ENCODE measurements at regions not wholly inside any gene's neighbourhood (a gene's known extent, or its start where the extent isn't known, plus 50 kb on each side); places are given as distances from the start of the nearest gene placed in this dataset.

- Histone ChIP-seq H3K4me1 (ENCODE audit: control insufficient read depth, insufficient read depth, low read length) (no peaks in the 10 kb centered on the region), H3K27ac (ENCODE audit: extremely low read depth, low read depth, low read length) (no peak overlapping the region), H3K9me3 (ENCODE audit: control insufficient read depth, insufficient read depth, low read depth, low read length) (no peaks in the 10 kb centered on the region), H3K4me3 (ENCODE audit: low read depth, low read length) (no peak overlapping the region), H3K36me3 (ENCODE audit: control insufficient read depth in 2 of 2, insufficient read depth in 1 of 2, low read length in 2 of 2) (no peaks in the 10 kb centered on the region)
- ChIA-PET POLR2A (no interaction called here), CTCF (interaction anchor here (0.7 kb wide), 1 partner anchor 9 kb away, joined by 3 read pairs; no protein-coding TSS in a partner anchor)
- TF ChIP-seq ZSCAN30 (tag by site-specific recombination; IDR thresholded peaks at IDR 0.05) (no peak), ZNF626 (tag by site-specific recombination; IDR thresholded peaks at IDR 0.05) (no peak), WT1 (tag by site-specific recombination; IDR thresholded peaks at IDR 0.05) (no peak), ZNF16 (tag by site-specific recombination; IDR thresholded peaks at IDR 0.05; ENCODE audit: low read depth) (no peak), ZNF747 (tag by site-specific recombination; IDR thresholded peaks at IDR 0.05) (no peak), ZBTB44 (tag by site-specific recombination; IDR thresholded peaks at IDR 0.05) (no peak), KLF8 (tag by site-specific recombination; IDR thresholded peaks at IDR 0.05) (no peak), ZNF544 (tag by site-specific recombination; IDR thresholded peaks at IDR 0.05) (no peak), KLF17 (tag by site-specific recombination; IDR thresholded peaks at IDR 0.05) (no peak), ZSCAN18 (tag by site-specific recombination; IDR thresholded peaks at IDR 0.05) (no peak), TSHZ1 (tag by site-specific recombination; IDR thresholded peaks at IDR 0.05; ENCODE audit: borderline replicate concordance) (no peak), MYNN (tag by site-specific recombination; IDR thresholded peaks at IDR 0.05; ENCODE audit: borderline replicate concordance) (no peak), ZFP37 (tag by site-specific recombination; IDR thresholded peaks at IDR 0.05) (no peak), ZNF202 (tag by site-specific recombination; IDR thresholded peaks at IDR 0.05; ENCODE audit: borderline replicate concordance) (no peak), ZBTB26 (tag by site-specific recombination; optimal IDR thresholded peaks at IDR 0.05) (no peak), FEZF1 (tag by site-specific recombination; IDR thresholded peaks at IDR 0.05) (no peak)
These were observed 367.5 kb downstream of the DEPDC1B start for GRCh38 chr5:60332244-60333004.
